NB4 (cell line): ENCODE measurements at regions not wholly inside any gene's neighbourhood (a gene's known extent, or its start where the extent isn't known, plus 50 kb on each side); places are given as distances from the start of the nearest gene placed in this dataset.

Experiments used
- MYC ChIP-seq: IDR thresholded peaks from 2 replicates; pipeline ENCODE4 v1.6.1; 2011; ENCODE audit warnings: low read depth, low read length
- POLR2A ChIP-seq: IDR thresholded peaks from 2 replicates; pipeline ENCODE4 v1.6.1; 2011; ENCODE audit warnings: mild to moderate bottlenecking; ENCODE audit not compliant: insufficient read length; ENCODE audit errors: extremely low read depth
- TF ChIP-seq, protein P1 (sequence below): IDR thresholded peaks from one replicate; pipeline ENCODE4 v1.5.1; 2012; ENCODE audit warnings: low read depth, low read length
- TF ChIP-seq, protein P2 (sequence below): IDR thresholded peaks from 2 replicates; pipeline ENCODE4 v1.6.1; 2011; ENCODE audit warnings: low read depth, low read length

DNA sequence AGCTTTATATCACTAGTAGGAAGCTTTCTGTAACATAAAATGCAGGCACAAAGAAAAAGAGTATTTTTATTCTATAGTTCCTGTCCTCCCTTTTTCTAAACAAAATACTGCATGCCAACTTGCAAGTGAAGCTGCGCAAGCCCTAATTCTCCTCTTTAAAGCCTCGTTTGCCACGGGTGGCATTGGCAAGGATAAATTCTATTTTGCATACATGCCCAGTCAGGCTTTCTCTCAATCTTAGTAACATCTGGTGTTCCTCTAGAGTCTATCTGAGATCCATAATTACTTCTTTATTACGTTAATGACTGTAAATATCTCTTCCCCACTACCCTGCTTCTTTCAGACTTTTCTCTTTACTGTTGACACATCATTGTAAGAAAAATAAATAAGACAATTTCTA lies 97.1 kb upstream of the DAAM1 start:
- TF ChIP-seq, protein P1, sequence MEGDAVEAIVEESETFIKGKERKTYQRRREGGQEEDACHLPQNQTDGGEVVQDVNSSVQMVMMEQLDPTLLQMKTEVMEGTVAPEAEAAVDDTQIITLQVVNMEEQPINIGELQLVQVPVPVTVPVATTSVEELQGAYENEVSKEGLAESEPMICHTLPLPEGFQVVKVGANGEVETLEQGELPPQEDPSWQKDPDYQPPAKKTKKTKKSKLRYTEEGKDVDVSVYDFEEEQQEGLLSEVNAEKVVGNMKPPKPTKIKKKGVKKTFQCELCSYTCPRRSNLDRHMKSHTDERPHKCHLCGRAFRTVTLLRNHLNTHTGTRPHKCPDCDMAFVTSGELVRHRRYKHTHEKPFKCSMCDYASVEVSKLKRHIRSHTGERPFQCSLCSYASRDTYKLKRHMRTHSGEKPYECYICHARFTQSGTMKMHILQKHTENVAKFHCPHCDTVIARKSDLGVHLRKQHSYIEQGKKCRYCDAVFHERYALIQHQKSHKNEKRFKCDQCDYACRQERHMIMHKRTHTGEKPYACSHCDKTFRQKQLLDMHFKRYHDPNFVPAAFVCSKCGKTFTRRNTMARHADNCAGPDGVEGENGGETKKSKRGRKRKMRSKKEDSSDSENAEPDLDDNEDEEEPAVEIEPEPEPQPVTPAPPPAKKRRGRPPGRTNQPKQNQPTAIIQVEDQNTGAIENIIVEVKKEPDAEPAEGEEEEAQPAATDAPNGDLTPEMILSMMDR: no peak
- TF ChIP-seq MYC: no peak
- TF ChIP-seq POLR2A: no peak
- TF ChIP-seq, protein P2, sequence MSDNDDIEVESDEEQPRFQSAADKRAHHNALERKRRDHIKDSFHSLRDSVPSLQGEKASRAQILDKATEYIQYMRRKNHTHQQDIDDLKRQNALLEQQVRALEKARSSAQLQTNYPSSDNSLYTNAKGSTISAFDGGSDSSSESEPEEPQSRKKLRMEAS: no peak
